GM21360 (cell line): ENCODE measurements at regions not wholly inside any gene's neighbourhood (a gene's known extent, or its start where the extent isn't known, plus 50 kb on each side); places are given as distances from the start of the nearest gene placed in this dataset.
A peak's percentile ranks its signal among the peaks of the same experiment; 100 is the strongest.

Experiments
- ATAC-seq: cut with Tn5 transposase; IDR thresholded peaks from one replicate; pipeline ENCODE4 v1.9.1; 2021; ENCODE audit warnings: mild to moderate bottlenecking, moderate library complexity; ENCODE audit not compliant: unreplicated experiment

DNA sequence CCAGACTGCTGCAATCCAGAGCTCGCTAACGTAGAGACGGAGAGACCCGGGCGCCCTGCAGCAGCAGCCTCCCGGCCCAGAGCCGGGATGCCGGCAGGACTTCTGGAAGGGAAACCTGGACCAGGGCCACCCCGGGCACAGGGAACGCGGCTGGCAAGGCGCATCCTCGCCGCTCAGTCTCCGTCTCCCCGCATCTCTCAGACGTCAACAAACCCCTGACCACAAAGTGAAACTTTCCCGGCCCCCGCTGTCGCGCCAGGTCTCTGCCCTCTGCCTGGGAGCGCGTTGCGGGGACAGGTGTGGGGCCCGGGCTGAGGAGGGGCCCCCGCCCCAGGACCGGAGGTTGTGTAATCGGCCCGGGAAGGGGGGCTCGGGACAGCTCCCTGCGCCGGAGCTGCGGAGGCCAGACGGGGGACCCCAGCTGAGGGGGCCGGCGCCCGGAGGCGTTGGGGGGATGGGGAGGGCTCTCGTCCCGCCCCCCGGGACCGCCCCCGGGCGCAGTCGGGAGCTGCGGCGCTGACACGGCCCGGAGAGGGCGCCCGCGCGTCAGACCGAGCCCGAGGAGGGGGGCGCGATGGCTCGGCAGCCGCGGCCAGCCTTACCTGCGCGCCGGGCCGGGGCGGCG is 116.6 kb upstream of the HIVEP3 start:
- ATAC-seq, result peak; percentile 61

DNA sequence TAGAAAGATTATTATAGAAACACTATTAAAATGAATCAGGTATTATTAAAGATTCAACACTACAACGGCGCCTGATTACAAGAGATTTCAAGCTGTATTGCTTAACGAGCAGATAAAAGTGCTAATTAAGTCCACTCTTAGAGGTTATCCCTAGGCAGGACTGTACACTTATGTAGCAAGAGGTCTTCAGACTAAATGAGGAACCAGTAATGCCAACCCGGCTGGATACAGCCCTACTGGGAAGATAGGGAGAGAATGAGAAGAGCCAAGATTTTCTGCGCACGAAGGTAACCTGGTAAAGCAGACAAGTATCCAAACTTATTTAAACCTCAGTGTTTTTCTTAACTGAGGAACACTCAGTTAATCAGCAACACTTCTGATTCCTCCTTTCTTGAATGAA is 115.7 kb upstream of the HIVEP3 start:
- ATAC-seq, result no peak

DNA sequence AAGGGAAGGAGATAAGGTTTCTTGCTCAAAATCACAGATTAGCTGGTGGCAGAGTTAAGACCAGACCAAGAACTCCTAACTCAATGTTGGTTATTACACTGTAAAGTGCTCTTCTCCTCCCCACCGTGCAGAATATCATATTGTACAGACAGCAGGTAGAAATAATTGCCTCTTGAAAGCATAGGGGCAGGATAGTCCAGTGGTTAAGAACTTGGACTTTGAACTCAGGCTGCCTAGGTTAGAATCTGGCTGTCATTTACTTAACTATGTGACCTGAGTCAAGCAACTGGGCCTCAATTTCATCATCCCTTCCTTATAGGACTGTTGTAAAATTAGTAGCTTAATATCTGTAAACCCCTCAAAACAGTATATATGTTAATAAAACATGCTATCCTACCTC is 114.9 kb upstream of the HIVEP3 start:
- ATAC-seq, result no peak

DNA sequence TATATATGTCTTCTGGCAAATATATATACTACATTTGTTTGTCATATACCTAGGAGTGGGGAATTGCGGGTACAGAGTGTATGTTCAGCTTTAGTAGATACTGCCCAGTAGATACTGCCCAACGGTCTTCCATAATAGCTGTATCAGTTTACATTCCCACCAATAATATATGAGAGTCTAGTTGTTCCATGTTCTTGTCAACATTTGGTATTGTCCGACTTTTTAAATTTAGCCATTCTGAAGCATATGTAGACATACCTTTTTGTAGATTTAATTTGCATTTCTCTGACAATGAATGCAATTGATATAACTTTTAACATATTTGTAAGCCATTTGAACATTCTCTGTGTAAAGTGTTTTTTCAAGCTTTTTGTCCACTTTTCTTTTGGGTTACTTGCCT is 99.0 kb upstream of the HIVEP3 start:
- no peak for ATAC-seq

DNA sequence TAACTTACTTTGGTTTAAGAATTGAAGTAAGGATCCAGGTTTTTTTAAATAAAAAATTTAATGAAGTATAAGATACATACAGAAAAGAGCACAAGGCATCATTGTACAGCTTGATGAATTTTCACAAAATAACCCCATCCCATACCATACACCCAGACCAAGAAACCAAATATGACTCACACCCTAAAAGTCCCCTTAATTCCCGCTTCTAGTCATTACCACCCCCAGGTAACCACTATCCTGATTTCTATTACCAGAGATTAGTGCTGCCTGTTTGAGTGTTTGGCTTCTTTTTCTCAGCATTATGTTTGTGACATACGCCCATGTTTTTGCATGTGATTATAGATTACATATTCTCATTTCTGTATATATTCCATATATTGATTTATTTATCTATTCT is 98.5 kb upstream of the HIVEP3 start:
- ATAC-seq, result no peak

DNA sequence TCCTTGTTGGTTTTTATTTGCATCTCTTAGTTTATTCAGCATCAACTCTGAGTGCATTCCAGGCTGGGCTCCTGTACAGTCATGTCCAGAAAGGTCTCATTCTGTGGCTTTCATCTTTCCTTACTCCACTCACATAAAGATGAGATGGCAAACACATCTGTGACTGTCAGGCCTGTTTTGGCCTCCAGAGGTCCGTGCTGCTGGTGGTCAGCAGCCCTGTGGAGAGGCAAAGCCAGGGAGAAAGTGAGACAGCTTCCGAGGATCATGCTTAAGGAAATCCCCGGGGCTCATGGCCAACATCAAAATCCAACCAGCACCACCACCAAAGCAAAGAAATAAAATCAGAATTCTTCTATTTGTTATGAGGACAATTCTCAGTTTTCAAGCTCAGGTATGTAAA is 96.1 kb upstream of the HIVEP3 start:
- ATAC-seq, result no peak

DNA sequence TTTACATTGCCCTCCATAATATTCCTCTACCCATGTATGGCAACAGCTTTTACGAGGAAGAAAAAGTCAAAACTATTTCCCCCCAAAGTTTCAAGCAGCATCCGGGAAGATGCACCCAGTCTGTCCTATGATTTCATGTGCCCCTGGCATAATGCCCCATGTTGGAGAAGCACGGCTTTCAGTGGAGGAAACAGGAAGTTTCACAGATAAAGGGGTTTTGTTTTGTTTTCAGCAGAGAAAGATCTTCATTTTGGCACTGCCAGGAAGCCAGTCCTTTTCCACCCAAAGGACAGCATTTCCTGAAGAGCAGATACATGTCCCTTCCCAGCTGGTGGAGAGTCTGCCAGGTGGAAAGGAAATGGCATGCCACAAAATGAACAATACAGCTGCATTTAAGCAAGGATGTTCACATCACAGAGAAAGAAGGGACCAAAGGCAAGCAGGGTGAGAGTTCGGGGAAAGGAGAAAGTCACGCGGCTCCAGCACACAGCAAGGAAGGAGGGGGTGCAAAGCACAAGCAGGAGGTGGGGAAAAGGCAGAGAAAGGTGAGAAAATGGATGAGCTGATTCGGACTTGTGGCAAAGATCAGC is 95.3 kb upstream of the HIVEP3 start:
- no peak for ATAC-seq

DNA sequence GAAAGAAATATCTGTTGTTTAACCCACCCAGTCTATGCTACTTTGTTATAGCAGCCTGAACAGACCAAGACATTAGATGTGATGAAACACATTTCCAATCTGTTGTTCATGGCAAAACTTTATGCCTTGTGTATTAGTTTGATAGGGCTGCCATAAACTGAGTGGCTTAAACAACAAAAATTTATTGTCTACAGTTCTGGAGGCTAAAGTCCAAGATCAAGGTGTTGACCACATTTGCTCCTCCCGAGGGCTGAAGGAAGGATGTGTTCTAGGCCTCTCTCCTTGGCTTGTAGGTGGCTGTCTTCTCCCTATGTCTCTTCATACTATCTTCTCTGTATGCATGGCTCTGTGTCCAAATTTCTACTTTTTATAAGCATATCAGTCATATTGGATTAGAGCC is 94.1 kb upstream of the HIVEP3 start:
- ATAC-seq, result no peak

DNA sequence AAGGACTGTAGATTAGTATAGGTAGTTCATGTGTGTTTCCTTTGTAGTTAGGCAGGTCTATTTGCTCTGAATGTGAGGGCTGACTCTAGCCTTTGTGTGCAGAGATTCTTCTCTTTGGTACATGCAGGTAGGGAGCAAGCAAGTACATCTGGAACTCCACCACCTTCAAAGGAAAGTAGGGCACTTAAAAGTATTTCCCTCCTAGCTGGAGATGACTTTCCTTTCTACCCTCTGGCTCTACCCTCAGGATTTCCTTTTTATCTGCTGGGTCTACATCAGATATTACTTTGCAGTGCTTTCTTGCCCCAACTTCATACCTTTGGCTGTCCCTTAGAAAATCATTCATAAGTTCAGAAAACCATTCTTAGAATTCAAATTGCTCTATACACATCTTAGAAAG is 91.7 kb upstream of the HIVEP3 start:
- no peak for ATAC-seq

DNA sequence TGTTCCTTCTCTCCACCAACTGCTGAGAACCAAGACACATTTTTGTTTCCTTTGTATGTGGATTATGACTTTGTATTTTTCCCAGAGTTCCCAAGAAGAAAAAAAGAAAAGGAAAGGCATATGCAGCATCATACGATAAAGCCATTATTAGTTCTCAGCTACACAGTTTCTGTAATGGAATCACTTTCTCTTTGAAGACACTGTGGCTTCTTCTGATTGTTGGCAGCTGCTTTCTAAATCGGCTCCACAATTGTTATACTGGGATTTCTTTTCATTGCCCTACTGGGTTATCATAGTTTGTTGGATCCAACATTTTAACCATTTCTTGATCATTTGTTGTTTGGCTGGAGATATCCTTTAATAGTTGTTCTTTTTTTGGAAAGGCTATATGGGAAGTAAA is 89.5 kb upstream of the HIVEP3 start:
- ATAC-seq, result no peak

DNA sequence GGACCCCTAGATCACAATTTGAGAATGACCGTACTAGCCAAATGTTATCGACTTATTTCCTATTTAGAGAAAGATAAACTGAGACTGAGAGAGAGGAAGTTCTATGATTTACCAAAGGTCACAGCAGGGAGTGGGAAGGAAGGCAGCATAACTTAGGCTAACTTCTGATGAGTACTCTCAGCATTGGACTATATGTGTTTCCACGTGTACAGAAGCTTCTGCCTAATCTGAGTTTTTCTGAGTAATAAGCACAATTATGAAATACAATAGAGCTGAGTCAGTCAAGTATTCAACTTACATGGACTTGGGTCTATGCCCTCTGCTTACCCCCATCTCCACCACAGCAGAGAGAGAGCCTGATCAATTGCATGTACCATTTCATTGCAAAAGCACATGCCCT is 88.1 kb upstream of the HIVEP3 start:
- no peak for ATAC-seq

DNA sequence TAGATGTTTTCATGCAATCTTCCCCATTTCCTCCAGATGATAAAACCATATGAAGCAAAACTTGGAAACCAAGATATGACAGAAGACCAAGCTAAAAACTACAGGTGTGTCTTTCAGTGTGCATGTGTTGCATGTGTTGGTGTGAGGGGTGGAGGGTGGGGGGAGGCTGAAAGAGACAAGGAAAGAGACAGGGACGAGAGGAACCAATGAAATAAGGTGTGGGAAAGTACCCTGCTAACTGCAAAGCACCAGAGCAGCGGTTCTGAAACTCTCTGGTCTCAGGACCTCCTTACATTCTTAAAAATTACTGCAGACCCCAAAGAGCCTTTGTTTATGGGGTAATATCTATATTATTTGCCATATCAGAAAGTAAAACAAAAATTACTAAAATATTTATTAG is 87.4 kb upstream of the HIVEP3 start:
- ATAC-seq, result no peak

DNA sequence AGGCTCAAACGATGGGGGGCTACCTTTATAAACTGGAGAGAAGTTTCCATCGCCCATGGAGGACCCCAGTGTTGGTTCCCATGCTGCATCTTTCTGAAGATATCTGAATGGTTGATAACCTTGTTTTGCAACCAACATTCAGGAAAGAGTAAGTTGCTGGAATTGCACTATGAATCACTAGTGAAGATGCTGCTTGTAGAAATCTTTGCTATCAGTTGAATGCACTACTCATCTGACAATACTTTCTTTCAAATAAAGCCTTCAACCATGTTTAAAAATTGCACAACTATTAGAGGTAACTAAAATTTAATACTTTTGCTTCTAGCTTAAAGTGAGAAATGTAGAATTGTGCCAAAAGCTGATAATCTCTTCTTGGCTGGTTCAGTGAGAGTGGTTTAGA is 86.8 kb upstream of the HIVEP3 start:
- ATAC-seq, result no peak

DNA sequence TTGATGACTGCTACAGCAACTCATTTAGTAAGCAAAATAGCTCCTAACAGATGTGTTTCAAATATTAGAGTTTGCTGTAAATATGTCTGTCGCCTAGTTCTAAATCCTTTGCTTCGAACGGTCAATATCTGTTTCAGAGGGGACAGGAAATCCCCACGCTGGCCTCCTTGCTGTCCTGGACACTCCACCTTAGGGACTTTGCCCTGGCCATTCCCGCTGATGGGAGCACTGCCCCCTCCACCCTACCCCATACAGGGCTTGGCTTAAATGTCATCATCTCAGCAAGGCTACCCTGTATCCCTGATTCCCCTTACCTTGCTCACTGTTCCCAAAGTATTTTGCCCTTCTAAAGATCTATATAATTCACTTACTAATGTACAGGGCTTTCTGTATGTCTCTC is 86.1 kb upstream of the HIVEP3 start:
- ATAC-seq, result no peak

DNA sequence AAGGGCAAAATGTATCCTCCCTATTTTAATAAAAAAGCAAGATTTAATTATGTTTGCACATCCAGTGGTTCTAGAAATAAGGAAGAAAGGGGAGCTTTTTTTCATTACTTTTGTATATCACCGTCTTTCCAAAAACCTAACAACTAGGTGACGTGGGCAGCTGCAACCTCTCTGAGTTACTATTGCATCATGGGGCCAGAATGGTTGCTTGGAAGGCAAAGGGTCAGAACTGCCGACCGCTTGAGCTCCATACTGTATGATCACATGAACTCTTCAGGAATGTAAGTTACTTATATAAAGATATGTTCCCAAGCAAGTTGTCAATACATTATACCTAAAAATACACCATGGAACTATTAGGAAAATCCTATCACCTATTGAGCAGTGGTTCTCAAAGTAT is 85.6 kb upstream of the HIVEP3 start:
- ATAC-seq, result no peak

DNA sequence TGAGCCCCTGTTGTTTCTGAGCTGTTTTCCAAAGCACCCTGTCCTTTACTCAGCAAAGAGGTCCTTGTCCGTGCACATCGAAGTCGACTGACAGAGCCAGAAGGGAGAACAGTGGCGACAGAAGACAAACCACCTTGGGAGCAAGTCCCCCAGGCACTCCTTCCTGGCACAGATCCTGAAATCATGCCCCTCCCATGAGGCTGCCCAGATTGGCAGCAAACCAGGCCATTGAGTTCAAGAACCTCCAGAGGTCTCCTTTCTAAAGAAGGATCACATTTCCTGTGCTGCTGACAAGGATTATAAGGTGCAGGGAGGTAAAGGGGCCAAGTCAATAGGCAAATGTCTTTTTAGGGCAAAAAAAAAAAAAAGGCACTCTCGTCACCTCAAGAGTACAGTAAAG is 84.7 kb upstream of the HIVEP3 start:
- no peak for ATAC-seq

DNA sequence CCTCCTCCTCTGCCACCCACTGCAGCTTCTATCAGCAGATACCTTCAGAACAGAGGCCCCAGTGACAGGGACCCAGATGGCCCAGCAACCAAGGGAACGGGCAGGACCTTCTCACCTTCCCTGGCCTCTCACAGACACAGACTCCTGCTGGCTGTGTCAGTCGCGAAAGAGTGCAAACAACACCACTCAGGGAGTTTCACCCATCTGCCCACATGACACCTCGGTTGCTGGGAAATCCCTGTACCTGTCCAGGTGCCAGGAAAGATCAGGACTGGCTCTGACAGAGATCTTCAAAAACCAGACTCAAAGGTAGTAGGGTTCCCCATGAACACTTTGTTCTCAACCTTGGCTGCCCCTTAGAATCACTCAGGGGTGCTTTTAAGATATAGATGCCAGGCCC is 83.5 kb upstream of the HIVEP3 start:
- ATAC-seq, result no peak

DNA sequence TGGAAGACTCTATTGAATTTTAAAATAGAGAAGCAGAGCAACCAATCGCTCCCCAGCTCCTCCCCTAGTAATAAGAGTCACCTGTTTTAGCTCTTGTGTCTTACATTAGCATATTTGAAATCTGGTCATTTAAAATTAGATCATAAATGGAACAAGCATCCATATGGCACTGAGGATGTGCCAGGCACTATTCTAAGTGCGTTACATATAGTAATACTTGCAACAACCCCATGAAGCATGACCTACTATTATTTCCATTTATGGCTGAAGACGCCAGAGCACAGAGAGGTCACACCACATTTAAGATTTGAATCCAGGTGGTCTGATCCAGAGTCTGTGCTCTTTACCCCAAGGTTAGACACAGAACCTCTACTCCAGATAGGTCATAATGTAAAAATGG is 82.0 kb upstream of the HIVEP3 start:
- ATAC-seq, result no peak

DNA sequence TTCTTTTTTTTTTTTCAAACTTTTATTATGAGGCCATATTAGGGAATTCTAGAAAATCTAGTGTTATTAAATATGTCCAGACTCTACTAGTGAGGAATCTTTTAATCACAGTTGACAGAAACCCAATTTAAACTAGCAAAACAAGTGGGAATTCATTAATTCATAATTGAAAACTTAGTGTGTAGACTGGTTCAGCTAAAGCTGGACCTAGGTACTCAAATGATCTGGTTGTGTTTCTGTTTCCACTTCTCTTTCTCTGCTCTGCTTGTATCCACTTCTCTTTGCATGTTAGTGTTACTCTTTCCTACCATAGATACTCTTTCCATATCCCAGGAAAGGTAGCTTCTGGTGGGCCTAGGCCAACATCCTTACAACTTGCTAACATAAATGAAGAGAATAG is 81.2 kb upstream of the HIVEP3 start:
- no peak for ATAC-seq

DNA sequence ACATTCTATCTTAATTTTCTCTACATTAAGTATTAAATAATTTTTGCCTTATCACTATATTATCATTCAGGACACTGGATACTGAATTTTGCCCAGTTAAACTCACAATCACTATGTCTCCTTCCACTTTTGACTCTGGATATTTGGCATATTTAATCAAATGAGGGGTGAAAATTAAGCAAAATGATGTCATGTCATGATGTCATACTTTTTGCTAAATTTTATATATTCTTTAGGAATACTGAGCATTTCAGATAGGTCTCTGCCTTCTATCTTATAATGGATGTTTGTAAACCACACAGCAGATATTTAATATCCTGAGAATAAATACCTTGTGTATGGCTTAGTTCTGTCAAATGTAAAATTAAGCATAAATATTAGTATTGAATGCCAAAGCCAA is 79.5 kb upstream of the HIVEP3 start:
- no peak for ATAC-seq

DNA sequence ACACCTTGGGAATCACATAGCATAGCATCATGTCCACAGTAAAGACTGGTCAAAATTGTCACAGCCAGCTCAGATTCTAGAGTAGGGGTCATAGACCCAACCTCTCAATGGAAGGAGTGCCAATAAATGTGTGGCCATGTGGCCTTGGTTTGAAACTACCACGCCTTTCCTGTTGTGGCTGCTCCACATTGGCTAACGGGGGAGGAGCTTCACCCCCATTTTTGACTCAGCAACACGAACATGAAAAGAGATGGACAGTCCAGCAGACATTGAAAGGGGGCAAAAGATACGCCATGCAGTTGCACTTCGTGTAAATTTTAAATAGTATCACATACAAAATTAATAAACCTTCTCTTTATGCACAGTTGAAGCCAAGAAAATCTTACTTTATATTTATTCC is 78.4 kb upstream of the HIVEP3 start:
- ATAC-seq, result no peak

DNA sequence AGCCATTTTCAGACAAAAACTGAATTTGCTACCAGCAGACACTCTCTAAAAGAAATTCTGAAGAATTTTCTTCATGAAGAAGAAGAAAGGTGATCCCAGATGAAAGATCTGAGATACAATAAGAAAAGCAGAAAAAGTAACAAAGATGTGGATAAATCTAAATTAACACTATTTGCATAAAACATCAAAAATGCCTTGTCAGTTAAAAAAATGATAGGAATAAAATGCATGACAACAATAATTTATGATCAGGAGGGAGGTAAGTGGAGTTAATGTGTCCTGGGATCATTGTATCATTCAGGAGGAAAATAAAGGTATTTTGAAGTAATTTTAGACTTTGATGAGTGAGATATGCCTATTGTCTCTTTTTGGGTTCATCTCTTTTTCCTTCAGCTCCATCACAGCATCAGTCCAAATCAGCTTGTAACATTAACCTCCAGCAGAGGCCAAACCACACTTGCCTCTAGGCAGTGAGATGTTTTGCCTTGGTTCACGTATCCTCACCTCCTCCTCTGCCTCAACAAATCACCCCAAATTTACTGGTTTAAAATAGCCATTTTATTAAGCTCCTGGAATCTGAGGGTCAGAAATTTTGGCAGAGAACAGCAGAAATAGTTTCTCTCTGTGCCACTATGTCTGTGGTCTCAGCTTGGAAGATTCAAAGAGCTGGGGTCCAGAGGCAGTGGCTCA is 76.9 kb upstream of the HIVEP3 start:
- ATAC-seq, result no peak
